Body of pancreas (tissue), 4 donors: ENCODE measurements at regions not wholly inside any gene's neighbourhood (a gene's known extent, or its start where the extent isn't known, plus 50 kb on each side); places are given as distances from the start of the nearest gene placed in this dataset.
A peak's percentile ranks its signal among the peaks of the same experiment; 100 is the strongest.

Experiments used
- ATAC-seq: fragments of 150-250 bp; one replicate; pipeline ENCODE4 v1.9.1; 2016
- DNase-seq, 4 donors: peaks; one replicate each; pipeline ENCODE4 v3.0.0-alpha.2; 2019
- H3K27ac ChIP-seq, 4 donors: fragments of 200-600 bp; sonication (generic); 1 replicate in 3 of 4; 2 replicates in 1 of 4; pipeline versions ENCODE4 v1.5.1 to v1.6.1; 2016 to 2019; ENCODE audit warnings: mild to moderate bottlenecking in 1 of 4, mixed read lengths in 1 of 4, moderate library complexity in 1 of 4
- H3K27me3 ChIP-seq, 2 donors: fragments of 200-600 bp; sonication (generic); one replicate each; pipeline ENCODE4 v1.6.0; 2016; ENCODE audit warnings: mild to moderate bottlenecking in 1 of 2
- H3K36me3 ChIP-seq, 2 donors: fragments of 200-600 bp; sonication (generic); replicated peaks in 1 of 2; 2 replicates each; pipeline ENCODE4 v1.5.1; 2016; ENCODE audit warnings: low read depth in 2 of 2; ENCODE audit not compliant: insufficient read depth in 1 of 2
- H3K4me1 ChIP-seq: fragments of 200-600 bp; sonication (generic); one replicate; pipeline ENCODE4 v1.6.0; 2016
- H3K4me3 ChIP-seq, 2 donors: fragments of 200-600 bp; sonication (generic); 1 replicate in 1 of 2; 2 replicates in 1 of 2; pipeline ENCODE4 v1.5.1; 2016 to 2019
- H3K9me3 ChIP-seq, 3 donors: fragments of 200-600 bp; sonication (generic); 1 replicate in 2 of 3; 2 replicates in 1 of 3; pipeline ENCODE4 v1.5.1; 2016
- POLR2A ChIP-seq, 3 donors: fragments of 450-650 bp; IDR thresholded peaks; one replicate each; pipeline ENCODE4 v1.6.1; 2016; ENCODE audit warnings: antibody characterized with exemption in 3 of 3, mild to moderate bottlenecking in 2 of 3
- WGBS, 2 donors: methylation state at CpG; one replicate each; pipeline ENCODE4 v1.1.5; 2017; 5-methylcytosine and 5-hydroxymethylcytosine counted together
- intact Hi-C: fragments of 100-400 bp; cut with DNase I; formaldehyde crosslinking; loops from one replicate; pipeline ENCODE4 v1.15.1; 2023
- TF ChIP-seq, protein P1 (sequence below), 7 experiments: fragments of 450-650 bp in 4 of 7; fragments of 200-600 bp in 3 of 7; sonication (generic) in 3 of 7; IDR thresholded peaks; one replicate each; pipeline ENCODE4 v1.5.1; 2016 to 2019; ENCODE audit warnings: antibody characterized with exemption in 7 of 7

DNA sequence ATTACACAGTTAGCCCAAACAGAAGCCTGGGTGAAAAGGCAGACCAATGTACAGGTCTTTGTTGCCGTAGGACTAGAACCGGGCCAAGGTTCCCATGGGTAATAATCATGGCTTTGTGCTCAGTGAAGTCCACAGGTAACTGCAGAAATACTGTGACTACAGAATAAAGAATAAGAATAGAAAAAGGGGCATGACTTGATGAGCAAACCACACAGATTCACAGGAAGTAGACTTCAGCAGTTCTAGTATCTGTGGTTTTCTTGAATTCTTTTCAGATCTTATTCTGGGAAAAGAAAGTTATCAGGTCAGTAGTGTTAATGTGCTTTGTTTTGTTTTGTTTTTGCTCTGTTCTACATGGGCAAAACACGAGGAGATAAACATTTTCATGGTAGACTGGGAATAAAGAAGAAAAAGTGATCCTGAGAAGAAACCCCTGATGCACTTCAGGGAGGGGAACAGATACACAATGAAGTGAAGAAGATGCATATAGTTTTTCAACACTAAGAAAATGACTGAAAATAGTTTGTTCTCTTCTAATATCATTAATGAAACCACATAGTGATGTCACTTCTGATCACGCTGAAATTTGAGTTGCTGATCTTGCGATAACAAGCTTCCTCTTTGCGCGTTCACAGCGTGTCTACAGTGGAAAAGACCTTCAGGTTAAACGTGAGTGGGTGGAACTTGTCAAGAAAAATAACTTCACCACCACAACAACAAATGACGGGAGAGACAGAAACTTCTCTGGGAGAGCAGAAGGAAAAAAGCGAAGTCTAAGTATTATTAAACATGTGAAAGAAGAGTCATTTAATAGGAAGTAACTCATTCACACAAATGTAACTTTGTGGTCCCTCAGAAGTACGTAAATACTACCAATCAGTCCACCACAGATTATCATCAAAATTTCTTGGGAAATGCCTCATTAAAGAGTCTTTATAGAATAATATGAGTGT, 315.8 kb upstream of the SATB1 start:
- peak overlapping the region in 1 of 4 donors; percentile 59 for H3K27ac ChIP-seq
- no peaks in the 10 kb centered on the region for H3K27me3 ChIP-seq
- intact Hi-C loops: no loop called here
- WGBS, 2 donors: 69 to 78% methylated on average over 12 of the region's 12 CpGs
- no peaks in the 10 kb centered on the region for H3K9me3 ChIP-seq
- ATAC-seq (peak; percentile 12), DNase-seq (peak in 1 of 4 donors; percentile 45)
- no peak overlapping the region for H3K4me3 ChIP-seq
- TF ChIP-seq, protein P1, sequence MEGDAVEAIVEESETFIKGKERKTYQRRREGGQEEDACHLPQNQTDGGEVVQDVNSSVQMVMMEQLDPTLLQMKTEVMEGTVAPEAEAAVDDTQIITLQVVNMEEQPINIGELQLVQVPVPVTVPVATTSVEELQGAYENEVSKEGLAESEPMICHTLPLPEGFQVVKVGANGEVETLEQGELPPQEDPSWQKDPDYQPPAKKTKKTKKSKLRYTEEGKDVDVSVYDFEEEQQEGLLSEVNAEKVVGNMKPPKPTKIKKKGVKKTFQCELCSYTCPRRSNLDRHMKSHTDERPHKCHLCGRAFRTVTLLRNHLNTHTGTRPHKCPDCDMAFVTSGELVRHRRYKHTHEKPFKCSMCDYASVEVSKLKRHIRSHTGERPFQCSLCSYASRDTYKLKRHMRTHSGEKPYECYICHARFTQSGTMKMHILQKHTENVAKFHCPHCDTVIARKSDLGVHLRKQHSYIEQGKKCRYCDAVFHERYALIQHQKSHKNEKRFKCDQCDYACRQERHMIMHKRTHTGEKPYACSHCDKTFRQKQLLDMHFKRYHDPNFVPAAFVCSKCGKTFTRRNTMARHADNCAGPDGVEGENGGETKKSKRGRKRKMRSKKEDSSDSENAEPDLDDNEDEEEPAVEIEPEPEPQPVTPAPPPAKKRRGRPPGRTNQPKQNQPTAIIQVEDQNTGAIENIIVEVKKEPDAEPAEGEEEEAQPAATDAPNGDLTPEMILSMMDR (IDR thresholded peaks at IDR 0.05): no peak
- no peak for TF ChIP-seq POLR2A (IDR thresholded peaks at IDR 0.05)
- H3K4me1 ChIP-seq: no peaks in the 10 kb centered on the region
- no peaks in the 10 kb centered on the region for H3K36me3 ChIP-seq

DNA sequence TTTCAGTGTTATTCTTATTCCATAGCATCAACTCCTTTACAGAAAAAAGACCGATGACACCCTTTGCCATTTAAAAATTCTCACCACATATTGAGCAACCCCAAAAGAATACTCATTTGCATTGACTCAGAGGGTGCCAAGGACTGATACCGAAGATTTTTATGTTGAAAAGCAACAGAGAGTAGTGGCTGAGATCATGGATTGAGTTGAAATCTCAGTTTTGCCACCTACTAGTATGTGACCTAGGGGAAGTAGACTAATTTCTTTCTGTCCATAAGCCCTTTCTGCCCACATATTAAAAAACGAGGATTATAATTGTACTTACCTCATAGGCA, 313.9 kb upstream of the SATB1 start:
- DNase-seq (no peak), ATAC-seq (no peak)
- H3K27me3 ChIP-seq: no peaks in the 10 kb centered on the region
- no peaks in the 10 kb centered on the region for H3K9me3 ChIP-seq
- 61 to 72% methylated on average over 3 of the region's 3 CpGs for WGBS, 2 donors
- no peak overlapping the region for H3K27ac ChIP-seq
- no peaks in the 10 kb centered on the region for H3K36me3 ChIP-seq
- no peaks in the 10 kb centered on the region for H3K4me1 ChIP-seq
- H3K4me3 ChIP-seq: no peak overlapping the region
- intact Hi-C loops: no loop called here
- TF ChIP-seq, protein P1 (IDR thresholded peaks at IDR 0.05): no peak

DNA sequence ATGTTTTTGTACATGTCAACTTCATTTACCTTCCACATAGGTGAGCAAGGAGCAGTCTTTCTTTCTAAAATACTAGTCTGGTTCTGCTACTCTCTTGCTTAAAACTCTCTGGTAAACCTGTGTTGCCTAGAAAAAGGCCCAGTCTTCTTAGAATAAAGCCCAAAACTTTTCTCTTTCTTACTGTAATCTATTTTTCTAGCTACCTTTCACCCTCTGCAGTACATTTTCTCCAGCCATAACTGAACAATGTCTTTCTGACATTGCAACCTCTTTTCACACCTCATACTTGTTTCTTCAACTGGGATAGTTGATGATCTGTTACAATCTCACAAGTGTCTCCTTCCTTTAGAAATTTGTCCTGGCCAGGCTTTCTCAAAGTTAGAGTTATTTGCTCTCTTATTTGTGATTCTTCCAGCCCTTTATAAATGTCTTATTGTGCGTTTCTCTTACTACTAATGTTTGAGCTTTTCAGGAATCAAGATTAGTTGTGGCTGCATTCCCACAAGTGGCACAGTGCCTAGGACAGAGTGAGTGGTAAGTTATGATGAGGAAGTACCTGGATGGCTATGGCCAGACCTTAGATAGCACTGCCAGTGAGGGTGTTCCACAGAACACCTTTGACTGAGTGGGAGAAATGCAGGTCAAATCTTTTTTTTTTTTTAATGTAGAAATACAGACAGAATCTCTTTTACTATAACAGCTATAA, 313.4 kb upstream of the SATB1 start:
- Histone ChIP-seq H3K36me3 (no peaks in the 10 kb centered on the region), H3K4me1 (no peaks in the 10 kb centered on the region), H3K27ac (no peak overlapping the region), H3K4me3 (no peak overlapping the region), H3K27me3 (no peaks in the 10 kb centered on the region), H3K9me3 (no peaks in the 10 kb centered on the region)
- 27 to 29% methylated on average over 1 of the region's 1 CpG for WGBS, 2 donors
- intact Hi-C loops: no loop called here
- DNase-seq (no peak), ATAC-seq (no peak)
- TF ChIP-seq, protein P1 (IDR thresholded peaks at IDR 0.05): no peak
- no peak for TF ChIP-seq POLR2A (IDR thresholded peaks at IDR 0.05)

DNA sequence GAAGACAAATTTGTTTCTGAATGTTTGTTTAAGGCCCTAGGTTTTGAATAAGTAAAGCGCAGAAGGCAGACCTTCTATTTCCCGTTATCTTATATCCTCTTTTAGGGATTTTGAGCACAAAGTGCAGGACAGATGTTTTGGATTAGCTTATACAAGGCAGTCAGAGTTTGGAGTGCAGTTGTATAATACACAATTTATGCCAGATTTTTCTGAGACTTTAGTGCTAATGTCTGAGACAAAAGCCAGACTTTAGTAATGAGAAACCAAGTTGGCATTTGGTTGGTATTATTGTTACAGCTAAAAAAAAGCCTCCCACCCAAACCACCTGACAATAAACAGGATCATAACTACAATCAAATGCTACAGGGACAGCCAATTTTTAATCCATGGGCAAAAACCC, 309.9 kb upstream of the SATB1 start:
- TF ChIP-seq, protein P1 (IDR thresholded peaks at IDR 0.05): no peak
- no peak for TF ChIP-seq POLR2A (IDR thresholded peaks at IDR 0.05)
- ATAC-seq (no peak), DNase-seq (no peak)
- Histone ChIP-seq H3K27ac (no peak overlapping the region), H3K4me1 (no peaks in the 10 kb centered on the region), H3K9me3 (no peaks in the 10 kb centered on the region), H3K27me3 (no peaks in the 10 kb centered on the region), H3K36me3 (no peaks in the 10 kb centered on the region), H3K4me3 (no peak overlapping the region)
- intact Hi-C loops: no loop called here
- WGBS, 2 donors: 55 to 67% methylated on average over 2 of the region's 2 CpGs
